Keratinocyte (primary cell): ENCODE measurements at regions not wholly inside any gene's neighbourhood (a gene's known extent, or its start where the extent isn't known, plus 50 kb on each side); places are given as distances from the start of the nearest gene placed in this dataset.

Experiments used
- CTCF ChIP-seq, 3 experiments: IDR thresholded peaks in 1 of 3; conservative IDR thresholded peaks in 1 of 3; optimal IDR thresholded peaks in 1 of 3; 2 replicates in 2 of 3; 3 replicates in 1 of 3; pipeline versions ENCODE3 to v1.5.1; 2011; ENCODE audit warnings: low read length in 3 of 3, mild to moderate bottlenecking in 3 of 3, moderate library complexity in 2 of 3, control low read depth in 1 of 3, inconsistent platforms in 1 of 3; ENCODE audit not compliant: insufficient read depth in 2 of 3; ENCODE audit errors: extremely low read depth in 1 of 3
- EZH2 ChIP-seq: IDR thresholded peaks from one replicate; pipeline ENCODE4 v1.6.1; 2012; ENCODE audit warnings: inconsistent platforms, mild to moderate bottlenecking, low read length, moderate library complexity

DNA sequence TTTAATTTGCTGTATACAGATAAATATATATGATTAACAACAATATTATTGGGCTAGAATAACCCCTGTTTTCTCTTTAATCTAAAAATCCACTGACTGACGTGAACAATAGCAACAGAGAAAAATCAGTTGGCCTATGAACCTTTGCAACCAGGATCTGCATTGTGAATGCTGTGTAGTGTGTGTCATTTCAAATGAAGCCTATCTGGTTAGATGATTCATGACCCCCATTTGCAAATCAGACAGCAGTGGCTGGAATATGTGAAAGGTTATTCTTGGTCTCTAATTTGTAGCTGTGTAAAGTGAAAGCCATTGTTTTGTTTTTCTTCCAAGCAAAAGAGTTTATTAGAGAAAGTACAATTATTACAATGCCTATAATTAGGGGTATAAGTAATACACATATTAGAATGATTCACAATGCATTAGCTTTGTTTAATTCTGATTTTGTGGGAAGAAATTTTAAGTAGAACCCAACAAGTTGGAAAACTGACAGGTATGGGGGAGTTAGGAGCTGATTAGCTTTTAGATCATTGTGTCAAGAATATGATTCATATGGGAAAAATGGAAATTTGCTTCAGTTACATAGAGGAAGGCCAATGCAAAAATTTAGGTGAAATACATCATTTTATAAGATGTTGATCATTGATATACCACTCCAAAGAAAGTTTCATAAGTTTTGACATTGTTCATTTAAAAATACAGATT is 1362.2 kb upstream of the TMEFF2 start:
- no peak for TF ChIP-seq EZH2
- TF ChIP-seq CTCF (optimal IDR thresholded peaks at IDR 0.05 in 1 of 3, IDR thresholded peaks at IDR 0.05 in 1 of 3, conservative IDR thresholded peaks at IDR 0.05 in 1 of 3; ENCODE audit: extremely low read depth in 1 of 3, insufficient read depth in 2 of 3, low read length in 3 of 3): no peak
